Astrocyte (in vitro differentiated cells and primary cell): ENCODE measurements at regions not wholly inside any gene's neighbourhood (a gene's known extent, or its start where the extent isn't known, plus 50 kb on each side); places are given as distances from the start of the nearest gene placed in this dataset.

Experiments used
- EZH2 ChIP-seq: IDR thresholded peaks from 2 replicates; pipeline ENCODE4 v1.6.1; 2012; ENCODE audit warnings: mild to moderate bottlenecking, low read length, inconsistent platforms; ENCODE audit not compliant: insufficient read depth
- TF ChIP-seq, protein P1 (sequence below): IDR thresholded peaks from 2 replicates; pipeline ENCODE4 v1.5.1; 2011; ENCODE audit warnings: low read depth, mild to moderate bottlenecking, inconsistent platforms, low read length, moderate library complexity; ENCODE audit not compliant: insufficient read depth

DNA sequence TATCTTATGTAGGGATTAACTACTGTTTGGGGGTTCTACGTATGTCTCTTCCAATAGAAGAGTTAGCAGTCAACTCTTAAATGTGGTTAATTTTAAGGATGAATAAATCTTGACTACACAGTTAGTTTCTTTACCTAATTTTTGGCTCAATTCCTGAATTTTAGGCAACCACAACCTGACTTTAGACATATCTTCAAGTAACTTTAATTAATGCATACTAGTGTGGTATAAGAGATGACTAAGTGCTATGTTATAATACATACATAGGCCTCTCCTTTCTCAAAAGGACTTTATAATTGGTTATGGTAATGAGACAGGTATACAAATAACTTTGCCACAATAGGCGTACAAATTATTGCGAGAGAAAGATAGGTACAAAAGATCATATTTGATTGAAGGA lies 312.0 kb downstream of the IRS1 start:
- TF ChIP-seq, protein P1, sequence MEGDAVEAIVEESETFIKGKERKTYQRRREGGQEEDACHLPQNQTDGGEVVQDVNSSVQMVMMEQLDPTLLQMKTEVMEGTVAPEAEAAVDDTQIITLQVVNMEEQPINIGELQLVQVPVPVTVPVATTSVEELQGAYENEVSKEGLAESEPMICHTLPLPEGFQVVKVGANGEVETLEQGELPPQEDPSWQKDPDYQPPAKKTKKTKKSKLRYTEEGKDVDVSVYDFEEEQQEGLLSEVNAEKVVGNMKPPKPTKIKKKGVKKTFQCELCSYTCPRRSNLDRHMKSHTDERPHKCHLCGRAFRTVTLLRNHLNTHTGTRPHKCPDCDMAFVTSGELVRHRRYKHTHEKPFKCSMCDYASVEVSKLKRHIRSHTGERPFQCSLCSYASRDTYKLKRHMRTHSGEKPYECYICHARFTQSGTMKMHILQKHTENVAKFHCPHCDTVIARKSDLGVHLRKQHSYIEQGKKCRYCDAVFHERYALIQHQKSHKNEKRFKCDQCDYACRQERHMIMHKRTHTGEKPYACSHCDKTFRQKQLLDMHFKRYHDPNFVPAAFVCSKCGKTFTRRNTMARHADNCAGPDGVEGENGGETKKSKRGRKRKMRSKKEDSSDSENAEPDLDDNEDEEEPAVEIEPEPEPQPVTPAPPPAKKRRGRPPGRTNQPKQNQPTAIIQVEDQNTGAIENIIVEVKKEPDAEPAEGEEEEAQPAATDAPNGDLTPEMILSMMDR: no peak
- no peak for TF ChIP-seq EZH2
